ENCODE measurements at regions not wholly inside any gene's neighbourhood (a gene's known extent, or its start where the extent isn't known, plus 50 kb on each side); places are given as distances from the start of the nearest gene placed in this dataset.
"Not testable (repeated sequence)": the region's sequence is repeated elsewhere in the genome, so short reads cannot be mapped to it uniquely, and the experiment has no call there.

- FAIRE-seq = no peak
These were observed 260.4 kb downstream of the DEPDC1B start for GRCh38 chr5:60439552-60439951.

- no peak for FAIRE-seq
These were observed 262.7 kb downstream of the DEPDC1B start for GRCh38 chr5:60437308-60437707.

GRCh38 chr5:60436518-60436917 lies 263.4 kb downstream of the DEPDC1B start:
- no peak for FAIRE-seq

GRCh38 chr5:60435808-60436207 lies 264.2 kb downstream of the DEPDC1B start:
- no peak for FAIRE-seq

DNA sequence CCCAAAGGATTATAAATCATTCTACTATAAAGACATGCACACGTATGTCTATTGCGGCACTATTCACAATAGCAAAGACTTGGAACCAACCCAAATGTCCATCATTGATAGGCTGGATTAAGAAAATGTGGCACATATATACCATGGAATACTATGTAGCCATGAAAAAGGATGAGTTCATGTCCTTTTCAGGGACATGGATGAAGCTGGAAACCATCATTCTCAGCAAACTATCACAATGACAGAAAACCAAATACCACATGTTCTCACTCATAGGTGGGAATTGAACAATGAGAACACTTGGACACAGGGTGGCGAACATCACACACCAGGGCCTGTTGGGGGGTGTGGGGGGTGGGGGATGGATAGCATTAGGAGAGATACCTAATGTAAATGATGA lies 273.8 kb downstream of the DEPDC1B start:
- not testable (repeated sequence) for FAIRE-seq

DNA sequence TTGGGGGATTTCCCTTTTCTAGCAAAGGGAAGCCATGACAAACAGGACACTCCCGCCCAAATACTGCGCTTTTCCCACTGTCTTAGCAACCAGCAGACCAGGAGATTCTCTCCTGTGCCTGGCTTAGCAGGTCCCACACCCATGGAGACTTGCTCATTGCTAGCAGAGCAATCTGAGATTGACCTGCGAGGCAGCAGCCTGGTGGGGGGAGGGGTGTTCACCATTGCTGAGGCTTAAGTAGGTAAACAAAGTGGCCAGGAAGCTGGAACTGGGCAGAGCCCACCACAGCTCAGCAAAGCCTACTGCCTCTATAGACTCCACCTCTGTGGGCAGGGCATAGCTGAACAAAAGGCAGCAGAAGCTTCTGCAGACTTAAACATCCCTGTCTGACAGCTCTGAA lies 279.2 kb downstream of the DEPDC1B start:
- FAIRE-seq = not testable (repeated sequence)

DNA sequence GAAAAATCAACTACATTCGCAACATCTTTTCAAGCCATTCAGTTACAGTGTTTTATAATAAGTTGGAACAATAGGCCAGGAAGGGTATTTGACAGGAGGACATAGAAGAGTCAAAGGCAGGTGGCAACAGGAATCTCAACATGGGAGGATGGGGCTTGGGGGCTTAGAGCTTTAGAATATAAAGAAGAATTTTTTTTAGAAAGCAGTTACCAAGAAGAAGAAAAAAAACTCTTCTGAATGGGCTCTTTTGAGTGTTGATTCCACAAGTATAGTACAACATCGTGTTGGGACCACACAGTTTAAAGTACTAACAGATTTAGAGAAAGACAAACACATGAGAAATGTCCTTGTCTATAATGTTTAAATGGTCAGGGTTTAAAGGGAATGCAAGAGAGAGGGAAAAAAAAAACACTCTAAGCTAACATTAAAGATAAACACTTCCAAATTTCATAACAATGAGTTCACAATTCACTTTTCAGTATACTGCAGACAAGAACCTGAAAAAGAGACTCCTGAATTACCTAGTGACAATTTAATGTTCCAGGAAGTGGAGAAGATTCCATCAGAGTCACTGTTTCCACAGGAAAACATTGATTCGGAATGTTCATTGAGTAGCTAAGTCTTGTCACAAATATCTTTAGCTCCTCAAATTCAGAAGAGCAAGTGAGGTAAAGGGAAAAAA lies 282.3 kb downstream of the DEPDC1B start:
- no peak for FAIRE-seq

DNA sequence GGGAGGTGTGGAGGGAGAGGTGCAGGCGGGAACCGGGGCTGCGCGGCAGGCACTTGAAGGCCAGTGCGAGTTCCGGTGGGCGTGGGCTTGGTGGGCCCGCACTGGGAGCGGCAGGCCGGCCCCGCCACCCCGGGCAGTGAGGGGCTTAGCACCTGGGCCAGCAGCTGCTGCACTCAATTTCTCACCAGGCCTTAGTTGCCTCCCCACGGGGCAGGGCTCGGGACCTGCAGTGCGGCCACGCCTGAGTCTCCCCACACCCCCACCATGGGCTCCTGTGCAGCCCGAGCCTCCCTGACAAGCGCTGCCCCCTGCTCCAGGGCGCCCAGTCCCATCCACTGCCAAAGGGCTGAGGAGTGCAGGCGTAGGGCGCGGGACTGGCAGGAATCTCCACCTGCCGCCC lies 284.5 kb downstream of the DEPDC1B start:
- FAIRE-seq = no peak

DNA sequence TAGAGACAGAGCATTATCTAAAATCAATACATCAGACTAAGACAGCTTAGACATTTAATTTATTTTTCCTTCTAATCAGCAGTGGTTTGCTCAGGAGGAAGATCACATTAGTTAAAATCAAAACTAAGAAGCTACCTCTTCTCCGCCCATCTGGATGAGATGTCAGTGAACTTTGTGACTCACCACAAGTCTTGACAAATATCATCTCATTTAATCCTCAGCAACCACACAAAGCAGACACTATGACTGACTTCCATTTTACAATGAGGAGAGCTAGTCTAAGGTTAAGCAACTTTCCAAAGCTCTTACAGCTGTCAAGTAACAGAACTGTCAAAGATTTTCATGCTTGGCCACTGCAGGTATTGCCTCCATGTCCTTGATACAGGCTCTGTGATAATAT lies 289.5 kb downstream of the DEPDC1B start:
- no peak for FAIRE-seq

- FAIRE-seq = no peak
These were observed 295.8 kb downstream of the DEPDC1B start for GRCh38 chr5:60404171-60404570.

- FAIRE-seq = no peak
These were observed 296.5 kb downstream of the DEPDC1B start for GRCh38 chr5:60403343-60404006.

DNA sequence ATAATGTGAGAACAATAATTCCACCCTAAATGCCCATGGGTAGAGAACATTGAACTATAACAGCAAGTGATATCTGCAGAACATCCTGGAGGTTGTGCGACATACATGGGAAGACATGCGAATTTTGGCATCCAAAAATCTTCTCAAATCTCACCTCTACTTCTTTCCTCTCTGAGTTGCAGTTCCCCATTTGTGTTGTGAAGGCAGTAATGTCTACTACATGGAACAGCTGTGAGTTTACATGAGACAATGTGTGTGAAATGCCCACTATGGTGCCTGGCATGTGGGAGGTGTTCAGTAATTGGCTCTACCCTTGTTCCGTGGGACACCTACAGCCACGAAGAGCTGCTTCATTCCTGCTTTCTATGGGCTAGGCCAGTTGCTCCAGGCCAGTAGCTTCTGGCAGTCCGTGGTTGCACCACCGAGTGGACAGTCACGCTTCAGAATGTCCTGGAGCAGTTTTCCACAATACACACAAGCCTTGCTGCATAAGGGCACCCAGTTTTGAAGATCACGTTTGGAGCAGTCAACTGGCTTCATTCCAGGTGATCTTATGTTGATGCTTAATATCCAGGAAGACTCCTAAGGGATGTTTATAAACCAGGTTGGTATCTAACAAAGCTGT lies 297.7 kb downstream of the DEPDC1B start:
- FAIRE-seq = no peak

- FAIRE-seq = no peak
These were observed 298.4 kb downstream of the DEPDC1B start for GRCh38 chr5:60401526-60401925.

DNA sequence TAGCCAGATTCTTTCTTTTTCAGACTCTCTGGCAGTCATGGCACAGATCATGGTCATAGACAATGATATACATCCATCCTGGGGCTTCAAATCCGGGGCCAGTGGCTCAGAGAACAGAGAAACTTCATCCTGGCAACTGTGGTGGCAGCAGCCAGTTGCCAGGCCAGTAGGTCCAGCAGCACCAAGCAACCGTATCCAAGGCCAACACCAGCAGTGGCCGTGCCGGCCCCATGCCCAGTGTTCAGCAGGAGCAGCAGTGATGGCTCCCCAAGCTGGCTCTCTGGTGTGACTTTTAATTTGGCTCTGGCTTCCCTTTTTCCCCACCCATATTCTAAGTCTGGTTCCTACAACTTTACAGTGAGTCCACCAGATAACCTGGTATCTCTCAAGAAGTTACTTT lies 300.5 kb downstream of the DEPDC1B start:
- FAIRE-seq = no peak

- FAIRE-seq = no peak
These were observed 304.1 kb downstream of the DEPDC1B start for GRCh38 chr5:60395712-60396329.

DNA sequence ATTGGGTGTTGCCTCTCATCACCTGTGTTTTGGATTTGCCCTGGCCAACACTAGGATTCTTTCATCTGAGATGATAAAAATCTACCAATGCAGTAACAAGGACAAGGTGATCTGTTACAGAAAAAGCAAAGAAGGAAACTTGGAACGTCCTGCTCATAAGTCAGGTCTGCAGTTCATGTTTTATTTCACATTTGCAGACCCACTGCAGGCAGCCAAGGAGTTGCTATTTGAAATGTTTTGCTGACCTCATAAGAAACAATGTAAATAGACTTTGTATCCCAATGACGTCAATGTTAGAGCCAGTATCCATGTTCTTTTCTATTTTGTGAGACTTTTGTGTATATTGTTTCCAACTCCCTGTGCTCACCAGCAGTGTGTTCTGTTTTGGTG lies 312.9 kb downstream of the DEPDC1B start:
- FAIRE-seq = no peak

DNA sequence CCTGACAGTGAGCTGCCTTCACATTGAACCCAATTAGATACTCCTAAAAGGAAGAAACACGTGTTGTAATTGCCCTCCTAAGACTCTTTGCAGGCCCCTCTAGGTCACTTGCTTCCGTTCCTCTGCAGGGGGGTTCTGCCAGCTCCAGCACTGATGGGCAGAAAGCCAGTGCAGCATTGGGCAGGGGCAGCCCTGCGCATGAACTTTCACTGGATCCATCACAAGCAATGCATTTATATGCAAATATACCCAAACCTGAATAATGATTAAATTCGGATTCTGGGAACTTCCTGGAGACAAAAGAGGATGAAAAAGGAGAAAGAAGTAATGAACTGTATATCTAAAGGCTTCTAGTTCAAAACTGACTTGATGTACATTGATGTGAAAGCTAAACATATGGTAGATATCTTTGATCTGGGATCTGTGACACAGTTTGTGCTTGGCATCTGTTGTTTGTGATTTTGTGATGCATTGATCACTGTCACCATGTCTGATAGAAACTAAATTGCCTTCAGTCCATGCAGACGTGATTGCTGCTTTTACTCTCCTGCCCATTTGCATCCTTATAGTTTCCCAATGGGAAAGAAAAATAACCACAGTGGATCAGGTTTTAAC lies 313.4 kb downstream of the DEPDC1B start:
- FAIRE-seq = no peak

GRCh38 chr5:60382716-60383115 lies 317.2 kb downstream of the DEPDC1B start:
- peak; percentile 96 for FAIRE-seq

DNA sequence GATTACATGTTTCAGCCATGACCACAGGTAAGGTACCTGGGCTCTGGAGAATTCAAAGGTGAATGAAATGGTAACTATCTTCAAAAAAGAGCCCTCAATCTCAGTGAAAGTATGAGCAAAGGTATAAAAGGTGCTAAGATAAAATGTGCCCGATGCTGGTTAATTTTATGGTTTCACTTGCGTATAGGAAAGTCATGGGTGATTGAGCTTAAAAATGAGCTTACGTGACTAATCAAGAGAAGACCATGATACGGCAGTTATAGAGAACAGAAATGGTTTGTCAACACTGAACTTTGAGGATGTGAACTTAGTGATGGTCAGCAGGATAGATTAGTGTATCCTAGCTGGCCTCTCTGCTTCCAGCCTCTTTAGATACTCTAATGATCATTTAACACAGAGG lies 320.1 kb downstream of the DEPDC1B start:
- FAIRE-seq = no peak

- no peak for FAIRE-seq
These were observed 322.1 kb downstream of the DEPDC1B start for GRCh38 chr5:60377826-60378225.

DNA sequence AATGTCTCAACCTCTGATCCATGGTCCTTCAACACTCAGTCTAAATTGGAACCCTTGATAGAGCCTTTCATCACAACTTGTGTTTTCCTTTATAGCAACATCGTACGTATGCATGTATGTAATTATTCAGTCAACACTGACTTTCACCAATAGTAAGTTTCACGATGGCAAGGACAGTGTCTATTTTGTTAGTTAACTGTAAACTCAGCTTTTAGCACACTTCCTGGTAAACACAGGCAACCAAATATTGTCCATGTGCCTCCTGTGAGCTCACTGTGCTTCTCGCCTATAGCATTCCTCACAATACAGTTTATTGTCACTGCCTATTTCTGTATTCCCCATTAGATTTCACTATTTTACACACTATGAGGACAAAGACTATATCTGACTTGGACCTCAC lies 323.1 kb downstream of the DEPDC1B start:
- FAIRE-seq = no peak

- FAIRE-seq = peak; percentile 61
These were observed 325.6 kb downstream of the DEPDC1B start for GRCh38 chr5:60374409-60374808.

DNA sequence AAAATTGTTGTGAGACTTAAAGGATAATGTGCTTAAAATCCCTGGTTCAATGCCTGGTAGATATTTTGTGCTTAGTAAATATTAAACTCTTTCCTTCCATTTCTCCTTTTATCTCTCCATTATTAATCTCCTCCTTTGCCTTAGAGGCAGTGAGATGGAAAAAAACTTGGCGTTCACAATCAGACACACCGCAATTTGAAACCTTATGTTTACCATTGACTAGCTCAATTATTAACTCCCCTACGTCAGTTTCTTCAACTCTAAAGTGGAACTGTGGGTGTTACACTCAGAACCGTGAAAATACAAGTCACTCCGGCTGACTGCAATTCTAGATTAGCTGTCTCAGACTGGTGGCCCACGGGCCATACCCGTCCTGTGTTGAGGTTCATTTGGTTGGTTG lies 327.2 kb downstream of the DEPDC1B start:
- peak; percentile 95 for FAIRE-seq
